GM23338 (cell line): ENCODE measurements at regions not wholly inside any gene's neighbourhood (a gene's known extent, or its start where the extent isn't known, plus 50 kb on each side); places are given as distances from the start of the nearest gene placed in this dataset.
A peak's percentile ranks its signal among the peaks of the same experiment; 100 is the strongest.

Source experiments
- ATAC-seq: fragments of 200-7000 bp; cut with Tn5 transposase; 3 replicates; pipeline ENCODE4 v1.9.1; 2020
- DNase-seq: peaks from one replicate; pipeline ENCODE4 v3.0.0-alpha.2; 2015; ENCODE audit warnings: low spot score
- H2AFZ ChIP-seq: fragments of 200-600 bp; sonication (generic); 2 replicates; pipeline ENCODE4 v1.8.0; 2016; ENCODE audit warnings: antibody characterized with exemption, mild to moderate bottlenecking, moderate library complexity
- H3F3A ChIP-seq: fragments of 200-600 bp; sonication (generic); replicated peaks from 2 replicates; pipeline ENCODE4 v1.8.0; 2017; ENCODE audit warnings: antibody characterized with exemption, mixed run types, low read depth
- H3K27ac ChIP-seq: fragments of 200-600 bp; sonication (generic); 2 replicates; pipeline ENCODE4 v1.6.1; 2016; ENCODE audit warnings: low read depth
- H3K27me3 ChIP-seq: fragments of 200-600 bp; sonication (generic); 2 replicates; pipeline ENCODE4 v1.8.0; 2016; ENCODE audit warnings: mild to moderate bottlenecking, mixed run types, moderate library complexity; ENCODE audit not compliant: insufficient read depth
- H3K36me3 ChIP-seq: fragments of 200-600 bp; sonication (generic); 2 replicates; pipeline ENCODE4 v1.8.0; 2016; ENCODE audit warnings: mild to moderate bottlenecking; ENCODE audit not compliant: insufficient read depth
- H3K4me1 ChIP-seq: fragments of 200-600 bp; sonication (generic); 2 replicates; pipeline ENCODE4 v1.8.0; 2016; ENCODE audit warnings: mild to moderate bottlenecking, moderate library complexity; ENCODE audit not compliant: insufficient read depth
- H3K4me2 ChIP-seq: fragments of 200-600 bp; sonication (generic); 2 replicates; pipeline ENCODE4 v1.7.1; 2017; ENCODE audit warnings: mixed run types
- H3K4me3 ChIP-seq: fragments of 200-600 bp; sonication (generic); 2 replicates; pipeline ENCODE4 v1.6.1; 2016; ENCODE audit warnings: mixed run types
- H3K79me2 ChIP-seq: fragments of 200-600 bp; sonication (generic); replicated peaks from 2 replicates; pipeline ENCODE4 v1.8.0; 2017; ENCODE audit warnings: mild to moderate bottlenecking; ENCODE audit not compliant: insufficient read depth
- H3K9me2 ChIP-seq: fragments of 200-600 bp; sonication (generic); 2 replicates; pipeline ENCODE4 v1.8.0; 2017; ENCODE audit not compliant: insufficient read depth
- H4K20me1 ChIP-seq: fragments of 200-600 bp; sonication (generic); replicated peaks from 2 replicates; pipeline ENCODE4 v1.8.0; 2017; ENCODE audit warnings: mild to moderate bottlenecking; ENCODE audit not compliant: insufficient read depth
- H3K27ac Mint-ChIP-seq: 2 replicates; pipeline ENCODE4 v1.8.0; 2020; ENCODE audit warnings: inconsistent platforms, mild to moderate bottlenecking, moderate library complexity, mixed read lengths
- H3K27me3 Mint-ChIP-seq: 3 replicates; pipeline ENCODE4 v1.8.0; 2022; ENCODE audit warnings: low read depth, mild to moderate bottlenecking, moderate library complexity, mixed read lengths, inconsistent platforms; ENCODE audit not compliant: insufficient read depth, poor library complexity
- H3K36me3 Mint-ChIP-seq: 3 replicates; pipeline ENCODE4 v1.8.0; 2021; ENCODE audit warnings: low read depth, mild to moderate bottlenecking, inconsistent platforms, moderate library complexity, mixed read lengths
- H3K4me1 Mint-ChIP-seq: 3 replicates; pipeline ENCODE4 v1.8.0; 2020; ENCODE audit warnings: mild to moderate bottlenecking, inconsistent platforms, mixed read lengths
- H3K4me3 Mint-ChIP-seq: 3 replicates; pipeline ENCODE4 v1.8.0; 2021; ENCODE audit warnings: moderate library complexity, mild to moderate bottlenecking, inconsistent platforms, mixed read lengths
- H3K9me3 Mint-ChIP-seq: 3 replicates; pipeline ENCODE4 v1.8.0; 2020; ENCODE audit warnings: moderate library complexity, mild to moderate bottlenecking, inconsistent platforms, mixed read lengths
- CREB1 ChIP-seq: fragments of 250-450 bp; sonication (Bioruptor Pico); IDR thresholded peaks from 2 replicates; pipeline ENCODE4 v1.5.0; 2020; ENCODE audit warnings: low read depth, mild to moderate bottlenecking, moderate library complexity
- CTCF ChIP-seq, 2 experiments: fragments of 200-600 bp in 1 of 2; sonication (generic) in 1 of 2; conservative IDR thresholded peaks; 2 replicates each; pipeline versions ENCODE4 v1.5.1 to v1.6.1; 2016 to 2017; ENCODE audit warnings: antibody characterized with exemption in 2 of 2, low read depth in 2 of 2, mild to moderate bottlenecking in 2 of 2, moderate library complexity in 1 of 2
- ETS1 ChIP-seq: IDR thresholded peaks from 2 replicates; pipeline ENCODE4 v1.6.1; 2016; ENCODE audit warnings: antibody characterized with exemption
- EZH2 ChIP-seq: fragments of 200-600 bp; sonication (generic); IDR thresholded peaks from one replicate; pipeline ENCODE4 v1.8.0; 2017; ENCODE audit warnings: antibody characterized with exemption, mild to moderate bottlenecking, low read depth; ENCODE audit not compliant: unreplicated experiment
- EZH2phosphoT487 ChIP-seq: fragments of 200-600 bp; sonication (generic); IDR thresholded peaks from one replicate; pipeline ENCODE4 v1.8.1; 2018; ENCODE audit warnings: antibody characterized with exemption; ENCODE audit not compliant: unreplicated experiment
- JUNB ChIP-seq: IDR thresholded peaks from one replicate; pipeline ENCODE4 v1.6.1; 2016; ENCODE audit warnings: antibody characterized with exemption; ENCODE audit not compliant: unreplicated experiment
- NANOG ChIP-seq: IDR thresholded peaks from 2 replicates; pipeline ENCODE4 v1.6.1; 2016; ENCODE audit warnings: antibody characterized with exemption, borderline replicate concordance
- POLR2AphosphoS5 ChIP-seq: IDR thresholded peaks from 2 replicates; pipeline ENCODE4 v1.6.1; 2016; ENCODE audit warnings: antibody characterized with exemption, low read depth
- REST ChIP-seq: IDR thresholded peaks from one replicate; pipeline ENCODE4 v1.6.1; 2018; ENCODE audit warnings: antibody characterized with exemption; ENCODE audit not compliant: unreplicated experiment
- STAT1 ChIP-seq: IDR thresholded peaks from one replicate; pipeline ENCODE4 v1.6.1; 2016; ENCODE audit warnings: antibody characterized with exemption; ENCODE audit not compliant: unreplicated experiment
- ZNF114 ChIP-seq: fragments of 250-450 bp; sonication (Bioruptor Pico); IDR thresholded peaks from 2 replicates; pipeline ENCODE4 v1.5.0; 2020; ENCODE audit warnings: mild to moderate bottlenecking, moderate library complexity
- ZNF331 ChIP-seq: fragments of 250-450 bp; sonication (Bioruptor Pico); IDR thresholded peaks from 2 replicates; pipeline ENCODE4 v1.5.0; 2020; ENCODE audit warnings: low read depth, mild to moderate bottlenecking, moderate library complexity
- ZNF462 ChIP-seq: fragments of 250-450 bp; sonication (Bioruptor Pico); IDR thresholded peaks from 2 replicates; pipeline ENCODE4 v1.5.0; 2020; ENCODE audit warnings: mild to moderate bottlenecking, moderate library complexity

- Histone ChIP-seq H3K4me3 (no peak overlapping the region), H3K27ac (no peak overlapping the region; the same call in 1 of the 2 replicates), H4K20me1 (no peaks in the 10 kb centered on the region), H3K27me3 (no peaks in the 10 kb centered on the region), H2AFZ (peak overlapping the region; percentile 89), H3K4me1 (peaks cover 9% of the 10 kb centered on the region; the same call in 1 of the 2 replicates), H3K36me3 (no peaks in the 10 kb centered on the region; the same call in 1 of the 2 replicates), H3F3A (no peaks in the 10 kb centered on the region), H3K79me2 (no peaks in the 10 kb centered on the region), H3K9me2 (peaks cover 5% of the 10 kb centered on the region; the same call in 1 of the 2 replicates), H3K4me2 (peak overlapping the region; percentile 46; the same call in 1 of the 2 replicates)
- peaks cover 11% of the 10 kb centered on the region for H3K4me1 Mint-ChIP-seq
- peak; percentile 26 for ATAC-seq
- DNase-seq = no peak
- no peak overlapping the region for H3K27ac Mint-ChIP-seq
- H3K36me3 Mint-ChIP-seq = no peaks in the 10 kb centered on the region; the same call in 2 of the 3 replicates
- TF ChIP-seq ETS1 (no peak), EZH2phosphoT487 (no peak), NANOG (no peak), ZNF462 (CRISPR knock-in tag) (no peak), REST (no peak), JUNB (no peak), STAT1 (no peak), CREB1 (CRISPR knock-in tag) (no peak), POLR2AphosphoS5 (no peak), ZNF114 (CRISPR knock-in tag) (no peak), ZNF331 (no peak), EZH2 (no peak), CTCF (conservative IDR thresholded peaks at IDR 0.05; ENCODE audit: low read depth in 2 of 2) (no peak)
- no peak overlapping the region for H3K4me3 Mint-ChIP-seq
- no peaks in the 10 kb centered on the region for H3K27me3 Mint-ChIP-seq
- no peaks in the 10 kb centered on the region; the same call in 2 of the 3 replicates for H3K9me3 Mint-ChIP-seq
Observed at GRCh38 chr6:47371870-47372255, 62.2 kb upstream of the TNFRSF21 start.
